WTC11 (cell line): ENCODE measurements at regions not wholly inside any gene's neighbourhood (a gene's known extent, or its start where the extent isn't known, plus 50 kb on each side); places are given as distances from the start of the nearest gene placed in this dataset.

Source experiments
- CREB1 ChIP-seq: sonication (generic); formaldehyde crosslinking; IDR thresholded peaks from 2 replicates; pipeline ENCODE4 v1.8.0; 2023; ENCODE audit warnings: mild to moderate bottlenecking, missing genetic modification reagents
- SMAD3 ChIP-seq: sonication (generic); formaldehyde crosslinking; IDR thresholded peaks from 2 replicates; pipeline ENCODE4 v1.8.0; 2022; ENCODE audit warnings: missing genetic modification reagents, mild to moderate bottlenecking, borderline replicate concordance
- ZNF263 ChIP-seq: sonication (generic); formaldehyde crosslinking; IDR thresholded peaks from 2 replicates; pipeline ENCODE4 v1.8.1; 2022; ENCODE audit warnings: low read depth, mild to moderate bottlenecking, moderate library complexity, missing genetic modification reagents
- TF ChIP-seq, protein P1 (sequence below): fragments of 200-600 bp; IDR thresholded peaks from 2 replicates; pipeline ENCODE4 v1.8.0; 2022; ENCODE audit warnings: antibody characterized with exemption
- TF ChIP-seq, protein P2 (sequence below): sonication (generic); formaldehyde crosslinking; IDR thresholded peaks from 2 replicates; pipeline ENCODE4 v1.8.0; 2023; ENCODE audit warnings: missing genetic modification reagents

DNA sequence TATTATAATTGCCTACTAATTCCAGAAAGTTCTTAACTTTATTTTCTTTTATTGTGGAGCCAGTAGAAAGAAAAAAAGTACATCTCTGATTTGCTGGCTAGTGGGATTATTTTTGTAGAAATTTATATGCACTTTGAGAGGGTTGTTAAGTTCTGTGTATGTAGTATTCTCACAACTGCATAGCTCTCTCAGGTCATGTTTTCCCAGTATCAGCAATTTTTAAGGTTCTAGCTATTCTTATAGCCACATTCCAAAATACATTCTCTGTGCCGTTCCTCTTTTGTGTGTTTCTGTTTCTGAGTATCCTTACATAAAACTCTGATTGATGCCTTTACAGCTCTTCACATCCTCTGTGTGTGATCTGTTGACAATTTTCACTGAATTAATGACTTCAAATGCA lies 199.3 kb upstream of the KYNU start:
- TF ChIP-seq, protein P1, sequence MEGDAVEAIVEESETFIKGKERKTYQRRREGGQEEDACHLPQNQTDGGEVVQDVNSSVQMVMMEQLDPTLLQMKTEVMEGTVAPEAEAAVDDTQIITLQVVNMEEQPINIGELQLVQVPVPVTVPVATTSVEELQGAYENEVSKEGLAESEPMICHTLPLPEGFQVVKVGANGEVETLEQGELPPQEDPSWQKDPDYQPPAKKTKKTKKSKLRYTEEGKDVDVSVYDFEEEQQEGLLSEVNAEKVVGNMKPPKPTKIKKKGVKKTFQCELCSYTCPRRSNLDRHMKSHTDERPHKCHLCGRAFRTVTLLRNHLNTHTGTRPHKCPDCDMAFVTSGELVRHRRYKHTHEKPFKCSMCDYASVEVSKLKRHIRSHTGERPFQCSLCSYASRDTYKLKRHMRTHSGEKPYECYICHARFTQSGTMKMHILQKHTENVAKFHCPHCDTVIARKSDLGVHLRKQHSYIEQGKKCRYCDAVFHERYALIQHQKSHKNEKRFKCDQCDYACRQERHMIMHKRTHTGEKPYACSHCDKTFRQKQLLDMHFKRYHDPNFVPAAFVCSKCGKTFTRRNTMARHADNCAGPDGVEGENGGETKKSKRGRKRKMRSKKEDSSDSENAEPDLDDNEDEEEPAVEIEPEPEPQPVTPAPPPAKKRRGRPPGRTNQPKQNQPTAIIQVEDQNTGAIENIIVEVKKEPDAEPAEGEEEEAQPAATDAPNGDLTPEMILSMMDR: no peak
- no peak for TF ChIP-seq ZNF263 (CRISPR knock-in tag)
- TF ChIP-seq, protein P2, sequence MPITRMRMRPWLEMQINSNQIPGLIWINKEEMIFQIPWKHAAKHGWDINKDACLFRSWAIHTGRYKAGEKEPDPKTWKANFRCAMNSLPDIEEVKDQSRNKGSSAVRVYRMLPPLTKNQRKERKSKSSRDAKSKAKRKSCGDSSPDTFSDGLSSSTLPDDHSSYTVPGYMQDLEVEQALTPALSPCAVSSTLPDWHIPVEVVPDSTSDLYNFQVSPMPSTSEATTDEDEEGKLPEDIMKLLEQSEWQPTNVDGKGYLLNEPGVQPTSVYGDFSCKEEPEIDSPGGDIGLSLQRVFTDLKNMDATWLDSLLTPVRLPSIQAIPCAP (CRISPR knock-in tag): no peak
- no peak for TF ChIP-seq SMAD3 (CRISPR knock-in tag)
- no peak for TF ChIP-seq CREB1 (CRISPR knock-in tag)
